Keratinocyte (primary cell): ENCODE measurements at regions not wholly inside any gene's neighbourhood (a gene's known extent, or its start where the extent isn't known, plus 50 kb on each side); places are given as distances from the start of the nearest gene placed in this dataset.

ENCODE experiments used
- DNase-seq: peaks from one replicate; pipeline ENCODE4 v3.0.0-alpha.2; 2011; ENCODE audit warnings: low read depth, missing footprints, low spot score
- FAIRE-seq: peaks from 2 replicates; lab custom pipeline; 2011; peaks lifted over from hg19 to GRCh38; lab: Jason Lieb, UNC
- H2AFZ ChIP-seq: 2 replicates; pipeline ENCODE4 v1.6.0; 2012; ENCODE audit warnings: low read length, control low read depth, inconsistent platforms; ENCODE audit not compliant: control insufficient read depth
- H3K27ac ChIP-seq: 2 replicates; pipeline ENCODE4 v1.5.1; 2011; ENCODE audit warnings: low read length; ENCODE audit not compliant: control insufficient read depth, insufficient read depth
- H3K27me3 ChIP-seq: 3 replicates; pipeline ENCODE4 v1.6.0; 2011; ENCODE audit warnings: low read length; ENCODE audit not compliant: control insufficient read depth, insufficient read depth; ENCODE audit errors: extremely low read depth
- H3K36me3 ChIP-seq, 2 experiments: 2 replicates in 1 of 2; 3 replicates in 1 of 2; pipeline ENCODE4 v1.5.1; 2011; ENCODE audit warnings: low read length in 2 of 2, mild to moderate bottlenecking in 1 of 2; ENCODE audit not compliant: control insufficient read depth in 2 of 2, insufficient read depth in 2 of 2; ENCODE audit errors: extremely low read depth in 1 of 2
- H3K4me1 ChIP-seq: 3 replicates; pipeline ENCODE4 v1.5.1; 2011; ENCODE audit warnings: low read length; ENCODE audit not compliant: control insufficient read depth, insufficient read depth; ENCODE audit errors: extremely low read depth
- H3K4me2 ChIP-seq: 3 replicates; pipeline ENCODE4 v1.6.0; 2011; ENCODE audit warnings: low read depth, low read length; ENCODE audit not compliant: control insufficient read depth, insufficient read depth; ENCODE audit errors: extremely low read depth
- H3K4me3 ChIP-seq, 3 experiments: fragments of 200-600 bp in 1 of 3; sonication (generic) in 1 of 3; 2 replicates in 2 of 3; 3 replicates in 1 of 3; pipeline ENCODE4 v1.5.1; 2011 to 2016; ENCODE audit warnings: low read length in 3 of 3, mild to moderate bottlenecking in 3 of 3, control low read depth in 2 of 3, inconsistent platforms in 1 of 3, low read depth in 1 of 3, mixed read lengths in 1 of 3, mixed run types in 1 of 3, moderate library complexity in 1 of 3; ENCODE audit not compliant: control insufficient read depth in 2 of 3, insufficient read depth in 2 of 3; ENCODE audit errors: extremely low read depth in 1 of 3
- H3K79me2 ChIP-seq: 2 replicates; pipeline ENCODE4 v1.6.0; 2012; ENCODE audit warnings: low read length; ENCODE audit not compliant: control insufficient read depth, insufficient read depth
- H3K9ac ChIP-seq: 3 replicates; pipeline ENCODE4 v1.6.0; 2011; ENCODE audit warnings: low read length; ENCODE audit not compliant: control insufficient read depth, insufficient read depth; ENCODE audit errors: extremely low read depth
- H3K9me1 ChIP-seq: 3 replicates; pipeline ENCODE4 v1.6.0; 2011; ENCODE audit warnings: low read length; ENCODE audit not compliant: control insufficient read depth, insufficient read depth; ENCODE audit errors: extremely low read depth
- H3K9me3 ChIP-seq: 2 replicates; pipeline ENCODE4 v1.5.1; 2012; ENCODE audit warnings: low read depth, low read length; ENCODE audit not compliant: control insufficient read depth
- H4K20me1 ChIP-seq: 3 replicates; pipeline ENCODE4 v1.6.0; 2011; ENCODE audit warnings: low read length; ENCODE audit not compliant: control insufficient read depth, insufficient read depth; ENCODE audit errors: extremely low read depth
- CTCF ChIP-seq, 3 experiments: IDR thresholded peaks in 1 of 3; conservative IDR thresholded peaks in 1 of 3; optimal IDR thresholded peaks in 1 of 3; 2 replicates in 2 of 3; 3 replicates in 1 of 3; pipeline versions ENCODE3 to v1.5.1; 2011; ENCODE audit warnings: low read length in 3 of 3, mild to moderate bottlenecking in 3 of 3, moderate library complexity in 2 of 3, control low read depth in 1 of 3, inconsistent platforms in 1 of 3; ENCODE audit not compliant: insufficient read depth in 2 of 3; ENCODE audit errors: extremely low read depth in 1 of 3
- EZH2 ChIP-seq: IDR thresholded peaks from one replicate; pipeline ENCODE4 v1.6.1; 2012; ENCODE audit warnings: inconsistent platforms, mild to moderate bottlenecking, low read length, moderate library complexity
- dilution Hi-C: fragments of 300-500 bp; cut with MboI; formaldehyde crosslinking; loops from one replicate; pipeline ENCODE4 v1.7.0; 2020; ENCODE audit warnings: low sequenced_read_pairs; ENCODE audit not compliant: extremely low pct_ligation_motif_present

- Histone ChIP-seq H3K9me1 (no peaks in the 10 kb centered on the region), H3K27me3 (no peaks in the 10 kb centered on the region), H3K4me1 (no peaks in the 10 kb centered on the region), H3K79me2 (no peaks in the 10 kb centered on the region), H3K27ac (no peak overlapping the region), H3K9me3 (peaks cover 11% of the 10 kb centered on the region), H4K20me1 (no peaks in the 10 kb centered on the region), H2AFZ (no peak overlapping the region), H3K9ac (no peak overlapping the region), H3K36me3 (no peaks in the 10 kb centered on the region), H3K4me2 (no peak overlapping the region), H3K4me3 (no peak overlapping the region)
- FAIRE-seq (no peak), DNase-seq (no peak)
- TF ChIP-seq EZH2 (no peak), CTCF (optimal IDR thresholded peaks at IDR 0.05 in 1 of 3, IDR thresholded peaks at IDR 0.05 in 1 of 3, conservative IDR thresholded peaks at IDR 0.05 in 1 of 3; ENCODE audit: extremely low read depth in 1 of 3, insufficient read depth in 2 of 3, low read length in 3 of 3) (no peak)
- dilution Hi-C loops: no loop called here
Observed at GRCh38 chr1:3992103-3992556, 92.1 kb upstream of the C1orf174 start.

GRCh38 chr1:3992746-3993145 is 92.7 kb upstream of the C1orf174 start:
- Histone ChIP-seq H3K9me1 (no peaks in the 10 kb centered on the region), H3K4me2 (no peak overlapping the region), H3K4me1 (no peaks in the 10 kb centered on the region), H3K79me2 (no peaks in the 10 kb centered on the region), H3K9me3 (peaks cover 13% of the 10 kb centered on the region), H3K9ac (no peak overlapping the region), H2AFZ (no peak overlapping the region), H3K27ac (no peak overlapping the region), H3K27me3 (no peaks in the 10 kb centered on the region), H3K36me3 (no peaks in the 10 kb centered on the region), H3K4me3 (no peak overlapping the region), H4K20me1 (no peaks in the 10 kb centered on the region)
- dilution Hi-C loops: no loop called here
- DNase-seq: no peak
- no peak for TF ChIP-seq EZH2
- no peak for TF ChIP-seq CTCF (optimal IDR thresholded peaks at IDR 0.05 in 1 of 3, IDR thresholded peaks at IDR 0.05 in 1 of 3, conservative IDR thresholded peaks at IDR 0.05 in 1 of 3; ENCODE audit: extremely low read depth in 1 of 3, insufficient read depth in 2 of 3, low read length in 3 of 3)
- no peak for FAIRE-seq
